Prostate gland (tissue), 2 donors: ENCODE measurements at regions not wholly inside any gene's neighbourhood (a gene's known extent, or its start where the extent isn't known, plus 50 kb on each side); places are given as distances from the start of the nearest gene placed in this dataset.

Source experiments
- CTCF ChIP-seq, 4 experiments: fragments of 200-600 bp in 2 of 4; fragments of 450-650 bp in 2 of 4; sonication (generic) in 2 of 4; IDR thresholded peaks; 1 replicate in 3 of 4; 2 replicates in 1 of 4; pipeline ENCODE4 v1.5.1; 2016 to 2019; ENCODE audit warnings: antibody characterized with exemption in 4 of 4, mild to moderate bottlenecking in 2 of 4, moderate library complexity in 2 of 4
- POLR2A ChIP-seq: fragments of 450-650 bp; IDR thresholded peaks from one replicate; pipeline ENCODE4 v1.6.1; 2016; ENCODE audit warnings: antibody characterized with exemption, mild to moderate bottlenecking

- TF ChIP-seq CTCF (IDR thresholded peaks at IDR 0.05) (no peak), POLR2A (no peak)
Observed at GRCh38 chr20:57959018-57959417, 249.2 kb upstream of the PMEPA1 start.
